H1 (cell line): ENCODE measurements at regions not wholly inside any gene's neighbourhood (a gene's known extent, or its start where the extent isn't known, plus 50 kb on each side); places are given as distances from the start of the nearest gene placed in this dataset.

Experiments
- CTCF ChIP-seq, 3 experiments: IDR thresholded peaks; 1 replicate in 2 of 3; 2 replicates in 1 of 3; pipeline versions ENCODE4 v1.5.1 to v1.6.1; 2011; ENCODE audit warnings: low read length in 3 of 3, mild to moderate bottlenecking in 3 of 3, inconsistent platforms in 2 of 3, low read depth in 1 of 3, moderate library complexity in 1 of 3; ENCODE audit not compliant: insufficient read depth in 1 of 3; ENCODE audit errors: control extremely low read depth in 1 of 3
- SP2 ChIP-seq: IDR thresholded peaks from 2 replicates; pipeline ENCODE4 v1.6.1; 2012; ENCODE audit warnings: mild to moderate bottlenecking, low read length, inconsistent platforms

GRCh38 chr7:25851332-25852210, 300.4 kb upstream of the NFE2L3 start:
- no peak for TF ChIP-seq SP2
- TF ChIP-seq CTCF (IDR thresholded peaks at IDR 0.05; ENCODE audit: control extremely low read depth in 1 of 3, insufficient read depth in 1 of 3, low read depth in 1 of 3, low read length in 3 of 3), result peak; percentile 74 to 89 (median 88)
